GM18519 (cell line): ENCODE measurements at regions not wholly inside any gene's neighbourhood (a gene's known extent, or its start where the extent isn't known, plus 50 kb on each side); places are given as distances from the start of the nearest gene placed in this dataset.

ENCODE experiments used
- ATAC-seq: cut with Tn5 transposase; IDR thresholded peaks from one replicate; pipeline ENCODE4 v1.9.1; 2021; ENCODE audit warnings: mild to moderate bottlenecking, moderate library complexity; ENCODE audit not compliant: unreplicated experiment, low FRiP score

GRCh38 chr9:116081435-116082115 is 72.0 kb upstream of the PAPPA start:
- no peak for ATAC-seq

GRCh38 chr9:116083837-116084236 is 69.8 kb upstream of the PAPPA start:
- no peak for ATAC-seq

DNA sequence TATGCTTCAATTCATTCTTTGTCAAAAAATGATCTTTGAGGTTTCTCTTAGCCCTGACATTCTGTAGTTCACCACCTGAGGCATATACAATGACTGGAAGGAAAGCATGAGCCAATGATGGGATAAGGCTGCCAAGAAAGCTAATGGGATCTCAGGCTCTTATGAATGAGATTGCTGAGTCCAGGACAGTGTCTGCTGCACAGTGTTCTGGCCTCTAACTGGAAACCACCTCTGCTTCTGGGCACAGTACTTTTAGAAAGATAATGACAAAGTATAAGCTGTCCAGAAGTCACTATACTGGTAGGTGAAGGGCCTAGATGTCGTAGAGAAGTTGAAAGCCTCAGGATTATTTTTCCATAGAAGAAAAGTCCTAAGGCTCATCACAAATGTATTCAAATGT is 69.1 kb upstream of the PAPPA start:
- ATAC-seq, result no peak

DNA sequence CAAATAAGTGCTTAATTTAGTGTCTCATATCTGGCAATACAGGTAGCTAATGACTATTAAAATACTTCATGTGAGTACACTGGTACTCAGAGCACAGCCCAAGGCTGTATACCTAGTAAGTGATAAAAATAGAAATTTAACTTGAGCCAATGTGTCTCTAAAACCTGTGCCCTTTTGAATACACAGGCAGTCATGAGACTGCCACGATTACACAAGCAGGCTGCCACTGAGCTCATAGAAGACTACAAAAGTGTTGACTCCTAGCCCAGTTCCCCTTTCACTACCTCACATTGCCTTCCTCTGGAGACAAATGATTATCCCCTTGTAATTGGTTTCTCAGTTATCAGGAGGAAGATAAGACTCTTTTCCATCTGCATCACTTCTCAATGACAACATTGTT is 66.3 kb upstream of the PAPPA start:
- ATAC-seq, result no peak

DNA sequence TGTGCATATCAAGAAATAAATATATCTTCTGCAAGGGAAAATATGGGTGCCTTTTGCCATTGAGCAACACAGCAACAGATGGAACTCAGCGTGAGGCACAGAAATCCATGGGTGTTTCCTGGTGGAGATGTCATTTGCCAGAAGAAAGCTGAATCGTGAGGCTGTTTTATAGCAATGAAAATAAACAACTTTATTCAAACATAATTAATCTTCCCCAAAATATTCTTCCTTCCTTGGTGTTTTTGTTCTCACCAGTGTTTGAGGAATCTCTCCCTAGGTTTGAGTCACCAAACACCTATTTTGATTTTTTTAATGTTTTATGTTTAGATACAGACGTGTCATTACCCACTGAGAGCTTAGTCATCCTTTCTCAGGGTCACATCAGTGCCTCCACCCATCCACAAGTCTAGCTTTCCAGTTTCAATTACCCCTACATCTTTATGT is 65.8 kb upstream of the PAPPA start:
- no peak for ATAC-seq

- ATAC-seq, result no peak
Measured at GRCh38 chr9:116088396-116088795, 65.2 kb upstream of the PAPPA start.

GRCh38 chr9:116090030-116090770 is 63.4 kb upstream of the PAPPA start:
- ATAC-seq, result no peak

DNA sequence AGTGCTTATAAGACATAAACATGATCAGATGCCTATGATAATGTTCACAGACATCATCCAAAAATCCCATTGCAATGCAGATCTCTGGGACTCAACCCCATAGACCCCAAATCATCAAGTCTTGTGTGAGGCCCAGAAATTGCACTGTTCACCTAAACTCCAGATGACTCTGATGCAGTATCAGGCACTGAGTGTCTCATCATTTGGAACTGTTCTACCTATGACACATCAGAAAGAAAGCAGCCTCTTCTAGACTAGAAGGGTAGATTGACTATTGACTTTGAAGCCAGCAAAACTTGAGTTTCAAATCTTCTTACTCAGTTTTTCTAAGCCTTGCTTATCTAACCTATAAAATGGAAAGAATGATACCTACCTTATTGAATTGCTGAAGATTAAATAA is 58.7 kb upstream of the PAPPA start:
- ATAC-seq, result no peak

GRCh38 chr9:116095403-116095802 is 58.2 kb upstream of the PAPPA start:
- ATAC-seq, result no peak

GRCh38 chr9:116096046-116096445 is 57.5 kb upstream of the PAPPA start:
- no peak for ATAC-seq

DNA sequence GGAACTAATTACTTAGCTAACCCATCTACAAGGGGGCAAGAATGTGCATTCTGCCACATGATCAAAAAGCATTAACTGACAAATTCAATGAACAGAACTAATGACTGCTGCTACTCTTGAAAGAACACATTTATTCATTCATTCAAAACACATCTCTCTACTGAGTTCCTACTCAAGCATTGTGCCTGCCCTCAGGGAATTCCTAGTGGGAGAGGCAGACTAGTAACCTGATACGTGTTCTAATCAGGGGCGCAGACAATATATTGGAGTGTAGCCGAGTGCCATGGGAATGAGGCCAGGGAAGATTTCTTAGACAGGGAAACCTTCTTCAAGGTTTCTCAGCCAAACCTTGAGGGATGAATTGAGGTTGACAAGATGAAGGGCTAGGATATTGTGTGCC is 56.7 kb upstream of the PAPPA start:
- no peak for ATAC-seq

DNA sequence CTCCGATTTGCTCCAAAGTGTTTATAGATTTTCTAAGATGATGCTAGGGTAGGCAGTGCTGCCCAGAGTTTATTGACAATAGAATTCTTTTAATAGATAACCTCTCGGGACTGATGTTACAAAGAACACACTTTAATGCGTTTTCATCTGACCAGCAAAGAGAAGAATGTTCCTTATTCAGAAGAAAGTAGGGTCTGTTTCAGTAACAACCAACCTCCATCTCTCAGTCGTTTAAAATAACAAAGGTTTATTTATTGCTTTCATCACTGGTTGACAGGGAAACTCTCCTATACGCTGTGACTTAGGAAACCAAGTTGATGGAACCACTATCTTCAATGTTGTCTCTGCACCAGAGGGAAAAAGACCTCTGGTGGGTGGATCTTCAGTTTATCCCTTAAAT is 55.1 kb upstream of the PAPPA start:
- no peak for ATAC-seq

DNA sequence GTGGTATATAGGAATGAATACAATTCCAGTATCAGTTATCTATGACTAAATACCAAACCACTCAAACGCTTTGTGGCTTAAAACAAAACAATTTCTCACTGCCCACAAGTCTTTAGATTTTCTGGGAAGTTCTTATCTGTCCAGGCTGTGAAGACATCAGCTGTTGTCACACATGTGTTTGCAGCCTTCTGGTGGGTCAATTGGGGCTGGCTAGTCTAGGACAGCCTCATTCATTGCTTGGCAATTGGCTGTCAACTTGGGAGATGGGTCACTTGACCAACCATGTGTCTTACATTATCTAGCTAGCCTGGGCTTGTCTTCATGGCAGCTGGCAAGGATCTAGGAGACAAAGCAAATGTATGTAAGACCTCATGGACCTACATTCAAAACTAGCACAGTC is 53.8 kb upstream of the PAPPA start:
- no peak for ATAC-seq

- ATAC-seq, result no peak
Measured at GRCh38 chr9:116100711-116101121, 52.9 kb upstream of the PAPPA start.

DNA sequence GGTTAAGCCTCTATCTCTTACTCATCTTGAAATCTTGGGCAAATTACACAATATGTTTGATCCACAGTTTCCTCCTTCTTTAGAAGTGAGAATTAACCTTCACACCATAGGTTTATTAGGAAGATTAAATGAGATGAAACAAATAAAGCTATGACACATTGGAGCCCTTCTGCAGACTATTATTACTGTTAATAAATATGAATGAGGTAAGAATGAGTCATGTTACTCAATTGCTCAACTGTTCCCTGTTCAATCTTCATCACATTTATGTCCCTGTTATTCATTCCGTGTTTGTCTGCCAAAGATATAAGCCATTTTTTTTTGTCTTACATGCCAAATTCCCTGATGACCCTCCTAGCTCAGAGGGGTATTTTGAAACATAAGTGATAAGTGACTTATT is 52.1 kb upstream of the PAPPA start:
- ATAC-seq, result no peak

- ATAC-seq, result no peak
Measured at GRCh38 chr9:116102596-116102995, 51.0 kb upstream of the PAPPA start.
